Activated CD4-positive, alpha-beta T cell treated with anti-CD3 and anti-CD28 coated beads, Interleukin-2, amount 10 ng/mL, durations not matched to agents 24 days and 14 days (primary cell): ENCODE measurements at regions not wholly inside any gene's neighbourhood (a gene's known extent, or its start where the extent isn't known, plus 50 kb on each side); places are given as distances from the start of the nearest gene placed in this dataset.

Experiments used
- DNase-seq: peaks from one replicate; pipeline ENCODE4 v3.0.0; 2022
- H3K27ac Mint-ChIP-seq: one replicate; pipeline ENCODE4 v1.8.0; 2022; ENCODE audit warnings: mild to moderate bottlenecking, mixed read lengths
- H3K27me3 Mint-ChIP-seq: one replicate; pipeline ENCODE4 v1.8.0; 2022; ENCODE audit warnings: mixed read lengths
- H3K36me3 Mint-ChIP-seq: one replicate; pipeline ENCODE4 v1.8.0; 2022; ENCODE audit warnings: low read depth, mild to moderate bottlenecking, mixed read lengths
- H3K4me1 Mint-ChIP-seq: one replicate; pipeline ENCODE4 v1.8.0; 2021; ENCODE audit warnings: mixed read lengths
- H3K4me3 Mint-ChIP-seq: one replicate; pipeline ENCODE4 v1.8.0; 2022; ENCODE audit warnings: mild to moderate bottlenecking, moderate library complexity, mixed read lengths
- H3K9me3 Mint-ChIP-seq: one replicate; pipeline ENCODE4 v1.8.0; 2021; ENCODE audit warnings: mixed read lengths
- intact Hi-C: fragments of 100-400 bp; cut with micrococcal nuclease; formaldehyde crosslinking; loops from one replicate; pipeline ENCODE4 v1.15.1; 2023

DNA sequence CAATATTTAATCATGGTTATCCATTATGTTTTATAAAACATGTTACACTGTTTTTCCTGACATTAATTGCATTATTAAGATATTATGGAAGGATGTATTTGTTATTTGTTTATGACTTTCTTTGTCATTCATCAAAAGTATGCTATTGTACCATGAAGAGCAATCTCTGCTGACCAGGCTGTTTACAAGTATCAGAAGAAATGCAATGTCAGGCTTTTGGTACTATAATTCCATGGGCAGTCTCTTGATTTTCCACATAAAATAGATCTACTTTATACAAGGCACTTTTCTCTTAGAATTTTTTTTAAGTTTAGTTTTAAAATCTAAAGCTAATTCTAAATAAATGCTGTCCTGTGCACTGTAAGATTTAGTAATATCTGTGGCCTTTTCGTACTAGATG lies 196.6 kb downstream of the COX7C start:
- no peak for DNase-seq
- H3K4me3 Mint-ChIP-seq, result no peak overlapping the region
- no peaks in the 10 kb centered on the region for H3K27me3 Mint-ChIP-seq
- no peaks in the 10 kb centered on the region for H3K4me1 Mint-ChIP-seq
- H3K27ac Mint-ChIP-seq, result no peak overlapping the region
- H3K36me3 Mint-ChIP-seq, result no peaks in the 10 kb centered on the region
- H3K9me3 Mint-ChIP-seq, result no peaks in the 10 kb centered on the region
- intact Hi-C loops, result no loop called here

- H3K27ac Mint-ChIP-seq, result no peak overlapping the region
- H3K4me3 Mint-ChIP-seq, result no peak overlapping the region
- DNase-seq, result no peak
- H3K4me1 Mint-ChIP-seq, result no peaks in the 10 kb centered on the region
- H3K27me3 Mint-ChIP-seq, result no peaks in the 10 kb centered on the region
- no peaks in the 10 kb centered on the region for H3K36me3 Mint-ChIP-seq
- intact Hi-C loops, result no loop called here
- H3K9me3 Mint-ChIP-seq, result no peaks in the 10 kb centered on the region
Observed at GRCh38 chr5:86814907-86815306, 197.2 kb downstream of the COX7C start.

- Mint-ChIP-seq H3K9me3 (no peaks in the 10 kb centered on the region), H3K4me1 (no peaks in the 10 kb centered on the region)
- intact Hi-C loops, result no loop called here
Observed at GRCh38 chr5:86824637-86825036, 206.9 kb downstream of the COX7C start.

GRCh38 chr5:86831128-86831527 lies 213.4 kb downstream of the COX7C start:
- Mint-ChIP-seq H3K4me3 (no peak overlapping the region), H3K36me3 (no peaks in the 10 kb centered on the region), H3K27ac (no peak overlapping the region), H3K4me1 (no peaks in the 10 kb centered on the region), H3K27me3 (no peaks in the 10 kb centered on the region), H3K9me3 (no peaks in the 10 kb centered on the region)
- intact Hi-C loops, result no loop called here
- no peak for DNase-seq

More at GRCh38 chr5:86824637-86825036, 206.9 kb downstream of the COX7C start:
- Mint-ChIP-seq H3K4me3 (no peak overlapping the region), H3K27ac (no peak overlapping the region), H3K27me3 (no peaks in the 10 kb centered on the region), H3K36me3 (no peaks in the 10 kb centered on the region)
- DNase-seq, result no peak

GRCh38 chr5:86833868-86834267 lies 216.1 kb downstream of the COX7C start:
- Mint-ChIP-seq H3K27me3 (no peaks in the 10 kb centered on the region), H3K4me3 (no peak overlapping the region), H3K9me3 (no peaks in the 10 kb centered on the region), H3K4me1 (no peaks in the 10 kb centered on the region), H3K27ac (no peak overlapping the region), H3K36me3 (no peaks in the 10 kb centered on the region)
- intact Hi-C loops, result no loop called here
- DNase-seq, result no peak

- no peaks in the 10 kb centered on the region for H3K9me3 Mint-ChIP-seq
- H3K4me3 Mint-ChIP-seq, result no peak overlapping the region
- no peaks in the 10 kb centered on the region for H3K27me3 Mint-ChIP-seq
- no peaks in the 10 kb centered on the region for H3K4me1 Mint-ChIP-seq
- H3K36me3 Mint-ChIP-seq, result no peaks in the 10 kb centered on the region
- intact Hi-C loops, result no loop called here
- DNase-seq, result no peak
- no peak overlapping the region for H3K27ac Mint-ChIP-seq
Observed at GRCh38 chr5:86837610-86838009, 219.9 kb downstream of the COX7C start.

DNA sequence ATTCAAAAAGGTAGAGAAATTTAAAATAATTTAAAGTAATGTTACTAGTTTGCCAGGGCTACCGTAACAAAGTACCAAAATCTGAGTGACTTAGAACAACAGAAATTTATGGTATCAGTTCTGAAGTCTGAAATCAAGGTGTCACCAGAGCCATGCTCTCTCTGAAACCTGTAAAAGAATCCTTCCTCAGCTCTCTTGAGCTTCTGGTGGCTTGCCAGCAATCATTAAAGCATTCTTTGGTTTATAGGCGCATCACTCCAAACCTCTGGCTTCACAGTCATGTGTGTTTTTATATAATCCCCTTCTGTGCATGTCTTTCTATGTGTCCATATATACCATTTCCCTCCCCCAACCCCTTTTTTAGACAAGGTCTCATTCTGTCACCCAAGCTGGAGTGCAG lies 220.3 kb downstream of the COX7C start:
- Mint-ChIP-seq H3K36me3 (no peaks in the 10 kb centered on the region), H3K9me3 (no peaks in the 10 kb centered on the region), H3K27ac (no peak overlapping the region), H3K4me1 (no peaks in the 10 kb centered on the region), H3K4me3 (no peak overlapping the region), H3K27me3 (no peaks in the 10 kb centered on the region)
- intact Hi-C loops, result no loop called here
- DNase-seq, result no peak

DNA sequence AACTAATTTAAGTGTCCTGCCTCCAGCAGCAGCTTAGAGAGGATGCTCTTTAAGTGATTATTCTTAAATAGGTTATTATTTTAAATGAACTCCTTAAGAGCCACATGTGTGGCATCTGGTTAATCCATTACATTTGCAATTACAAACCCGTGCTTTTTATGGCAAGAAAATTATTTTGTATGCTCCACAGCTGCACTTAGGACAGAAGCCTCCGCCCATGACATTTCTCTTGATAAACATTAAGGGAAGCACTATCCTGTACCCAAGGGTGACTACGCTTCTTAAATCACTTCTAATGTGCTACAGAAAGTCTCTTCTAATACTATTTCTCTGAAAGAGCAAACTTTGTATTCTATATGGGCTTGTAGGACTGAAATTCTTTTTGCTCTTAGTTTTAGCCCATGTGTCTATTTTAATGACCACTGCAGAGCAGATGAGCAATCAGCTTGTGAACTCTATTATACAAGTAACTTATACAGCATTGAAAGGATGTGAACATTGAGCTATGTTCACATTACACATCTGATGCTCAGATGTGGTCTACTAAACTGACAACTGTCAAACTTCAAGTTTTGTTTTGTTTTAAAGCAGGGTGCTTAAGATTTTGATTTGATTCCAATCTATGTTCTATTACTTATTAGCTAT lies 223.4 kb downstream of the COX7C start:
- intact Hi-C loops, result no loop called here
- Mint-ChIP-seq H3K4me1 (no peaks in the 10 kb centered on the region), H3K4me3 (no peak overlapping the region), H3K36me3 (no peaks in the 10 kb centered on the region), H3K9me3 (no peaks in the 10 kb centered on the region), H3K27me3 (no peaks in the 10 kb centered on the region), H3K27ac (no peak overlapping the region)
- DNase-seq, result no peak

GRCh38 chr5:86858442-86858841 lies 240.7 kb downstream of the COX7C start:
- intact Hi-C loops, result no loop called here
- Mint-ChIP-seq H3K9me3 (no peaks in the 10 kb centered on the region), H3K27me3 (peaks cover 11% of the 10 kb centered on the region), H3K27ac (no peak overlapping the region), H3K36me3 (no peaks in the 10 kb centered on the region), H3K4me1 (no peaks in the 10 kb centered on the region), H3K4me3 (no peak overlapping the region)
- DNase-seq, result no peak

- Mint-ChIP-seq H3K36me3 (no peaks in the 10 kb centered on the region), H3K4me3 (no peak overlapping the region), H3K4me1 (no peaks in the 10 kb centered on the region), H3K27ac (no peak overlapping the region), H3K27me3 (peaks cover 11% of the 10 kb centered on the region), H3K9me3 (no peaks in the 10 kb centered on the region)
- intact Hi-C loops, result no loop called here
- no peak for DNase-seq
Observed at GRCh38 chr5:86861512-86861911, 243.8 kb downstream of the COX7C start.

- H3K27ac Mint-ChIP-seq, result no peak overlapping the region
- intact Hi-C loops, result no loop called here
- H3K4me1 Mint-ChIP-seq, result no peaks in the 10 kb centered on the region
- H3K4me3 Mint-ChIP-seq, result no peak overlapping the region
- no peaks in the 10 kb centered on the region for H3K36me3 Mint-ChIP-seq
- H3K9me3 Mint-ChIP-seq, result no peaks in the 10 kb centered on the region
- DNase-seq, result no peak
- peaks cover 15% of the 10 kb centered on the region for H3K27me3 Mint-ChIP-seq
Observed at GRCh38 chr5:86862093-86862492, 244.4 kb downstream of the COX7C start.

- DNase-seq, result no peak
- H3K36me3 Mint-ChIP-seq, result no peaks in the 10 kb centered on the region
- H3K4me1 Mint-ChIP-seq, result no peaks in the 10 kb centered on the region
- H3K9me3 Mint-ChIP-seq, result no peaks in the 10 kb centered on the region
- no peak overlapping the region for H3K4me3 Mint-ChIP-seq
- H3K27ac Mint-ChIP-seq, result no peak overlapping the region
- intact Hi-C loops, result no loop called here
- H3K27me3 Mint-ChIP-seq, result peaks cover 16% of the 10 kb centered on the region
Observed at GRCh38 chr5:86864051-86864450, 246.3 kb downstream of the COX7C start.

GRCh38 chr5:86865256-86865785 lies 247.6 kb downstream of the COX7C start:
- Mint-ChIP-seq H3K9me3 (no peaks in the 10 kb centered on the region), H3K27ac (no peak overlapping the region), H3K4me1 (no peaks in the 10 kb centered on the region), H3K36me3 (no peaks in the 10 kb centered on the region), H3K27me3 (peaks cover 14% of the 10 kb centered on the region), H3K4me3 (no peak overlapping the region)
- intact Hi-C loops, result no loop called here
- DNase-seq, result no peak

DNA sequence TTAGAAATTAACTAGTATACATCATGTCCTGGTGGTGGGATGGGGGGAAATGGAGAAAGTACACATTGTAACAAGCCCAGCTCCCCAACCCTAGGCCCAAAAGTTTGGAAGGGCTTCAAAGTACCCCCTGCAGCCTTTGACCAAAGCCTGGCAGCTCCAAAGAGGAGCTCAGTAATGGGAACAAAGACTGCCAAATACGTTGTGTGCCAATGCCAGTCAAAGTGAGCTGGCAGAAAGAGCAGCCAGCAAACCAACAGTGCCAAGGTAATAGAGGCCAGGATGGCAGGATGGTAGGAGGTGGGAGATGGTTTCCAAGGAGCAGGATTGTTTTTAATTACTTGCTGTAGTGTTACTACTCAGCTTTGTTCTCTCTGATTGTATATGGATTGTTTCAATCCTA lies 248.3 kb downstream of the COX7C start:
- DNase-seq, result no peak
- no peak overlapping the region for H3K27ac Mint-ChIP-seq
- peaks cover 15% of the 10 kb centered on the region for H3K27me3 Mint-ChIP-seq
- H3K4me1 Mint-ChIP-seq, result no peaks in the 10 kb centered on the region
- H3K4me3 Mint-ChIP-seq, result no peak overlapping the region
- H3K36me3 Mint-ChIP-seq, result no peaks in the 10 kb centered on the region
- intact Hi-C loops, result no loop called here
- H3K9me3 Mint-ChIP-seq, result no peaks in the 10 kb centered on the region

DNA sequence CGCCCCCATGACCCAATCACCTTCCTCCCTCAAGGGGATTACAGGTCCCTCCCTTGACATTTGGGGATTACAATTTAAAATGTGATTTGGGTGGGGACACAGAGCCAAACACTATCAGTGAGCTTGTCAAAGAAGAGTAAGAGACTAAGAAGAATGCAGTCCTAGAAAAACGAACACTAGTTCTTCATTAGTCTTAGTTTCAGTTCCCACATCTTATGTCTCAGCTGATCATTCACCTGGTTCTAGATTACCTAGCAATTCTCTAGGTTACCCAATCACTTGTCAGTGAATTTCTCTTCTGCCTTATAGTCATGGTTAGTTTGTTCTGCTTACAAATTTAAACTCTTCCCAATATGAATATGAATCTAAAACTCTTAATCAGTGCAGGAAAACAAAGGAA lies 251.5 kb downstream of the COX7C start:
- Mint-ChIP-seq H3K27me3 (peaks cover 14% of the 10 kb centered on the region), H3K4me1 (no peaks in the 10 kb centered on the region), H3K36me3 (no peaks in the 10 kb centered on the region), H3K27ac (no peak overlapping the region), H3K9me3 (no peaks in the 10 kb centered on the region), H3K4me3 (no peak overlapping the region)
- DNase-seq, result no peak
- intact Hi-C loops, result no loop called here
